ENCODE measurements at regions not wholly inside any gene's neighbourhood (a gene's known extent, or its start where the extent isn't known, plus 50 kb on each side); places are given as distances from the start of the nearest gene placed in this dataset.

DNA sequence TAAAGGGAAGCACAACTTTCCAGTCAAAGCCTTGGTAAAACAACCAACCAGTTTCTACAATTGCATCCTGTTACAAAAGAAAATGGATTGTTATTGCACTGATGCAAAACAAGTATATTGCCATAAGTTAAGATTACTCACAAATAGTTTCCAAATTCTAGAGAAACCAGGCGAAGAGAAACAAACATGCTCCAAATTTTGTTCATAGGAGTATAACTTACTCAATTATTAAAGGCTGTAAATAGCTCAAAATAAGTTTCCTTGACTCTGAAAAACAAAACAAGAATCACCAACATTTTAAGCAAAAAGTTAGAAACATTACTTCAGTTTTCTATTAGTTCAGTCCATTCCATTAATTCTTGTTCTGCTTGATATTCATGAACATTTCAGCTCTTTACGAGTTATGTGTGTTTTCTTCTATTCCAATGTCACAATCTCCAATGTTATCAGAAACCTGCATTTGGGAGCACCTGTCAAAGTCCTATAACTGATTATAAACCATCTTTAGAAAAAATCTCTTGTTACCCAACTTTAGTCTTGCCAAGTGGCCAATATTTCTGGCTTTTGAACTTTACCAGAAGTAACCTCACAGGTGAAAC lies 137.9 kb upstream of the THBS2 start:
- TF ChIP-seq, protein P1, sequence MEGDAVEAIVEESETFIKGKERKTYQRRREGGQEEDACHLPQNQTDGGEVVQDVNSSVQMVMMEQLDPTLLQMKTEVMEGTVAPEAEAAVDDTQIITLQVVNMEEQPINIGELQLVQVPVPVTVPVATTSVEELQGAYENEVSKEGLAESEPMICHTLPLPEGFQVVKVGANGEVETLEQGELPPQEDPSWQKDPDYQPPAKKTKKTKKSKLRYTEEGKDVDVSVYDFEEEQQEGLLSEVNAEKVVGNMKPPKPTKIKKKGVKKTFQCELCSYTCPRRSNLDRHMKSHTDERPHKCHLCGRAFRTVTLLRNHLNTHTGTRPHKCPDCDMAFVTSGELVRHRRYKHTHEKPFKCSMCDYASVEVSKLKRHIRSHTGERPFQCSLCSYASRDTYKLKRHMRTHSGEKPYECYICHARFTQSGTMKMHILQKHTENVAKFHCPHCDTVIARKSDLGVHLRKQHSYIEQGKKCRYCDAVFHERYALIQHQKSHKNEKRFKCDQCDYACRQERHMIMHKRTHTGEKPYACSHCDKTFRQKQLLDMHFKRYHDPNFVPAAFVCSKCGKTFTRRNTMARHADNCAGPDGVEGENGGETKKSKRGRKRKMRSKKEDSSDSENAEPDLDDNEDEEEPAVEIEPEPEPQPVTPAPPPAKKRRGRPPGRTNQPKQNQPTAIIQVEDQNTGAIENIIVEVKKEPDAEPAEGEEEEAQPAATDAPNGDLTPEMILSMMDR (conservative IDR thresholded peaks at IDR 0.05) = no peak
- no peak for TF ChIP-seq EZH2 (IDR thresholded peaks at IDR 0.05; ENCODE audit: low read depth)
